DLD1 (cell line): ENCODE measurements at regions not wholly inside any gene's neighbourhood (a gene's known extent, or its start where the extent isn't known, plus 50 kb on each side); places are given as distances from the start of the nearest gene placed in this dataset.

ENCODE experiments used
- in situ Hi-C: cut with HindIII; loops from 2 replicates; pipeline ENCODE4 v1.10.0; 2017; ENCODE audit warnings: low sequenced_read_pairs

DNA sequence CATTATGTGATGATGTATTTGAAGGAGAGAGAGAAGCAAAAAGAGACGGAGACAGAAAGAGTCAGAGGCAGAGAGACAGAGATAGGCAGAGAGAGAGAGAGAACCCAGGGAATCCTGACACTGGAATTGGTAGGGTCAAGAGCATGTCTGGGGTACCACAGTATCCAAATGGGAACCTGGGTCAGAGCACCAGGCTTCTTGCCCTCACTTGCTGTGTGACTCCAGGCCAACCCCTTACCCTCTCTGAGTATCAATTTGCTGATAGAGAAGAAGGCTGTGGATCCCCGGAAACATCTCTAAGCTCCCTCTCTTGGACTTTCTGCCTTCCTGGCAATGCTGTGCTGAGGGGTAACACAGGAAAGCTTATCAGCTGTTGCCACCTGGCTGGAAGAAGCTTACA is 385.3 kb upstream of the SULF2 start:
- in situ Hi-C loops = no loop called here

DNA sequence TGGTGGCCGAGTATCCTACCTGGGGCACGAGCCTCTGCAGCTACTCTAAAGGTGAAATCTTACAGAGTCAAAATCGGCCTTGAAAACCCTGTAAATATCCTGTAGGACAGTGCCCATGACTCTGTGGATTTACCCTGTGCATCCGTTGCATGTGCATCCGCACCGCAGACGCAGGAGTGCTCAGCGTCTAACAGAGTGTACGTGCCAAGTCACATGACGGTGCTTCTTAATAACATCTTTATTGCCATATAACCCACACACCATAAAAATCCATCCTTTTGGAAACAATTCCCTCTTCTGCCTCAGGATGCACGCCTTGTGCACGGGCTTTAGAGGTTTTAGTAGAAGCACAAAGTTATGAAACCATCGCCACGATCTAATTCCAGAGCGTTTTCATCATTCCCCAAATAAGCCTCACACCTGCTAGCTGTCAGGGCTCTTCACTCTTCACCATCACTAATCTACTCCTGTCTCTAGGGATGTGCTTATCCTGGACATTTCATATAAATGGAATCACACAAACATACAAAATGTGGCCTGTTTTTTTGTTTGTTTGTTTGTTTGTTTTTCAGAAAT is 384.5 kb upstream of the SULF2 start:
- in situ Hi-C loops = no loop called here

DNA sequence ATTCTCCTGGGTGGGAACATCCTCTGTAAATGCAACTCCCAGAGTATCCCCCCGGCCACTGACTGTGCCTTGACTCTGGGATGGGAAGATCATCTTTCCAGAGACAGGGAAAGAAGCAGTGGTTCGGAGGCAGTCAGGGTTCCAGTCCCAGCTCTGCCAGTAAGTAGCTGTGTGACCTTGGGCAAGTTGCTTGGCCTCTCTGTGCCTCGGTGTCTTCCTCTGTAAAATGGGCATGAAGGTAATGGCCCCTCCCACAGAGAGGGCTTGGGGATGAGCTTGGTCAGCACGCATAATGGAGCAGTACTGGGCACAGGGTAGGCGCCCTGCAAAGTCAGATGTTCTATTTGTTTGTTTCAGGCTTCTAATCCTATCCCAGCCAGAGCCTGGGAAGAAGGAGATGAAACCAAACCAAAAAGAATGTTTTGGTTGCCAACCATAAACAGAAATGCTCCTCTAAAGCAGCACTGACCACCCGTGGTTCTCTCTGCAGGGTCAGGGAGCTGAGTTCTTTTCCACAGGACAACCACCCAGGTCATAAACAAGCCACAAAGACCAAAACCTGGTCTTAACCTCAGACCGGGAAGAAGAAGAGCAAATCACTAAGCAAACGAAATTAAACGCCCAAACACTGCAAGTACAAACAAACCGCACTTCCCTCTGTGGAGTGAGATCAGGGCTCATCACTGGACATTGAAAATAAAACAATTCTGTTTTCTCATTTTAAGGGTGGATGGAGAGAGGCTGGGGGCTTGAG is 381.0 kb upstream of the SULF2 start:
- in situ Hi-C loops = no loop called here

DNA sequence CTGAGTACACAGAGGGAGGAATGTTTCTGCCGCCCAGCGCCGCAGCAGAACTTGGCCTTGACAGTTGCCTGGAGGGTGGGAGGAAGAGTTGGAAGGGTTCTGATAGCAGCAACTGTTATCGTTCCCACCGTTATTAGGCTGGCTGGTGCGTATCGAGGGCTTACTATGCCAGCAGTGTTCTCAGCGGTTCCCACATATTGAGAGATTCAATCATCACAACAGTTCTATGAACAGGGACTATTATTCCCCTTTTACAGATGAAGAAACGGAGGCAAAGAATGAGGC is 380.1 kb upstream of the SULF2 start:
- in situ Hi-C loops = no loop called here

DNA sequence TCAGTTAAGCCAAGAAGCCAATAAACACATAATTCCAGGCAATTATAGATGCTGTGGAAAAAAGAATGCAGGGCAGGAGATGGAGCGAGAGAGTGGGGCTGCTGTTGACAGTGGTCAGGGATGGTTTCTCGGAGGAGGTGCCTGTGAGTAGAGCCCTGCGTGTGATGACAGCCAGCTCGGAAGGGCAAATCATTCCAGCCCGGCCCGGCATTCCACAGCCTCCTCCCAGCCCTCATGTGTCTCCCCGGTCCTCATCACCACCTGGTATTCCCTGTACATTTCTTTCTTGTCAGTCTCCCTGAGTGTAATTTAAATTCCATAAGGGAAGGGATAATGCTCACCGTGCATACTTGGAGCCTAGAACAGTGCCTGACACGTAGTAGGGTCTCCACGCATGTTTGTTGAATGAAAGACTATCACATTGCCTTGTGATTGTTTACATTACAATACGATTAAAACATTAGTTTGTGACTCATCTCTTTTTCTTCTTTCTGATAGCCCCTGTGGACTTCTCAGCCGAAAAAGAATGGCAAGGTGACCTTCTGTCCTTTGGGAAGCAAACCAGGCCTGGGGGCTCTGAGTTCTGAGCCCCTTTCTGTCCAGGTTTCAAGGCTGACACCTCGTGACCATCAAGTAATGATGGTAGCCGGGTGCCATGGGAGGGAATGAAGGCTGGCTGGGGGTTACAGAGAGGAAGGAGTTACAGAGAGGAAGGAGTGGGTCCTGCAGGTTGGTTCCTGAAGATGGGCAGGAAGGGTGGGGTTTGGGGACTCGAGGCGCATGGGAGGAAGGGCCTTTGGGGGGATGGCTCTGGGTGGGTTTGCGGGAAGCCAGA is 379.5 kb upstream of the SULF2 start:
- in situ Hi-C loops = no loop called here

DNA sequence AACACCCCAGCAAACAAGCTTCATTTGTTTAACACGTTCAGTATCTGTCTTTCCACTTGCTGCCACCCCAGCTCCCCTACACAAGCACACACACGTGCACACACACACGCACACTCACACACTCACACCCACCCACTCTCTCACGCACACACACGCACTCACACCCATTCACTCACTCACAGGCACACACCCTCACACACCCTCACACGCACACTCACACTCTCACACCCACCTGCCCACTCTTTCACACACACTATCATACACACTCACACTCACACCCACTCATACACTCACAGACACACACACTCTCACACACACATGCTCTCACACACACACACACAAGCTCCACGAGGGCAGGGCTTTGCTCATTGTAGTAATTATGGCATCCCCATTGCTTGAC is 378.8 kb upstream of the SULF2 start:
- in situ Hi-C loops = no loop called here

DNA sequence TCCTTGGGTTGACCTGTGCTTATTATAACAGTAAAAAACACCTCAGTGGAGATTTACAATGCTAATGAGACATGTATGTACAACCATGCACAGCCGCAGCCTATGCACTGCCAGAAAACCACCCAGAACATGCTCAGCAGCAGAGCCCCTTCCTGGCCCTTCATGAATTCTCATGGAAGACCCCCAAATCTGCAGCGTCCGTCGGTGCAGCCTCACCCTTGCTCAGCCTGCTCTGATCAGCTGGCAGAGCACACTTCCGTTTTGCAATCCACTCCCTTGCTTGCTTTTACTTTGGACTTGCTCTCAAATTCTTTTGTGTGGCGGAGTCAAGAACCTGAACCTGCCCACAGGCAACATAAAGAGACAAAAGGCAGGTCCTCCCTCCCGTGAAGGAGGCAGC is 378.2 kb upstream of the SULF2 start:
- in situ Hi-C loops = no loop called here

DNA sequence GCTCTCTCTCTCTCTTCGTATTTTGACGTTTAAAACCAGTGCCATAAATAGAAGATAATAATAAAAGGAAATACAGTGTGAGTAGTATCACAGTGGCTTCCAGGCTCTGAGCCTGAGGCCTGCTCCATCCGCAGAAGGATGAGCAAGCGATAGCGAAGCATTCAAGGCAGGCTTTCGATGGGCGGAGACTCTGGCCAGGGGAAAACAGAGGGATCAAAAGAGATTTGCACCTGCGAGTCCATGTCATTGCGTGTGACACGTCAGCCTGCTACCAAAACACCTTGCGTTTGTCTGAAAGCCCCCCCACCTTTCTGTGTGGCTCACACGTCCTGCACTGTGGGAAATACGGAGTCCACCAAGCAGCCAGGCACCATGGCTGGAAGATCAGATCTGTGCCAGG is 377.3 kb upstream of the SULF2 start:
- in situ Hi-C loops = no loop called here

DNA sequence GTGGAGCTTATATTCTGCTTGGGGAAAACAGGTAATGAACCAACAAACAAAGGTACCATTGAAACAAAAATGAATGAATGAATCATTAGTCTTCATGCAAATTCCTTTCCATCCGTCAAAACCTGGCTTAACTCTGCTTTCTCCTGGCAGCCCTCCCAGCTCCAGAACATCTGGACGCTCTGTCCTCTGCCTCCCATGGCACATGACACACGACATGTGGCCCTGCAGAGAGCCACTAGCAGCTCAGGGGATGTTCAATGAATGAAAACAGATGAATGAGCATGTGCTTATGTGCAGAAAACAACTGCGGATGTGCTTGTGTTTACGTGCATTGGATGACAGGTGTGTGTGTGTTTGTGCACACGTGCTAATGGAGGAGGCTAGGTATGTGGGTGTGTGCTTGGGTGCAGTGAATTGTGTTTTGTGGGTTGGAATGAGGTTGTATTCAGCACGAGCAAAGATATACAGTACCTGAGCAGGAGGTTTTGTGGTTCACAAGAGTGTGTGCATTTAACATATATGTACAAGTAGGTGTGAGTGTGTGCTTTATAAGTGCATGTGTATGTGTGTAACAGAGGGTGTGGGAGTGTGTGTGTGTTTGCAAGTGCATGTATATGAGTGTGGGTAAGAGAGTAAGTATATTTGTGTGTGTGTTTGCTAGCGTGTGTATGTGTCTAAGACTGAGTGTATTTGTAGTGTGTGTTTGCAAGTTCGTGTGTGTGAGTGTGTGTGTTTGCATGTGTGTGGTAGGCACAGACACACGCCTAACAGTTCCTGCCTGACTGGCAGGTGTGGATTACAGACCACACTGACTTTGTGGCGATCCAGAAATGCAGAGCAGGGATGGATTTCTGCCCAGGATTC is 374.1 kb upstream of the SULF2 start:
- in situ Hi-C loops = no loop called here

DNA sequence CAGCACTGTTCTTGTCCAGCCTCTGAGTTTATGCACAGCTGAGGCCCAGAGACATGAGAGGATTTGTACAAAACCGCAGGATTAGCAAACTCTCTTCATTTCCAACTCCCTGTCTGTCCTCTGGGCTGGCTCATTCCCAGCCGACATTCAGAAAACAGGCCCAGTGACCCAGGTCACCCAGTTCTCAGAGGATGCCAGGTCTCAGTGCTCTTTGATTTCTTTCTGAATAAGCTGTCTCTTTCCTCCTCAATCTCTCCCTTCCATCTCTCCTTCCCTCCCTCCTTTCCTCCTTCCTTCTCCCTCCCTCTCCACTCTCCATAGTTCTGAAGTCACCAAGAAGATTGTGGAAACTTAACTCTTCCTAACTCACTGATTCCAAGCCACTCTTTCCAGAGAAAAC is 372.7 kb upstream of the SULF2 start:
- in situ Hi-C loops = no loop called here

DNA sequence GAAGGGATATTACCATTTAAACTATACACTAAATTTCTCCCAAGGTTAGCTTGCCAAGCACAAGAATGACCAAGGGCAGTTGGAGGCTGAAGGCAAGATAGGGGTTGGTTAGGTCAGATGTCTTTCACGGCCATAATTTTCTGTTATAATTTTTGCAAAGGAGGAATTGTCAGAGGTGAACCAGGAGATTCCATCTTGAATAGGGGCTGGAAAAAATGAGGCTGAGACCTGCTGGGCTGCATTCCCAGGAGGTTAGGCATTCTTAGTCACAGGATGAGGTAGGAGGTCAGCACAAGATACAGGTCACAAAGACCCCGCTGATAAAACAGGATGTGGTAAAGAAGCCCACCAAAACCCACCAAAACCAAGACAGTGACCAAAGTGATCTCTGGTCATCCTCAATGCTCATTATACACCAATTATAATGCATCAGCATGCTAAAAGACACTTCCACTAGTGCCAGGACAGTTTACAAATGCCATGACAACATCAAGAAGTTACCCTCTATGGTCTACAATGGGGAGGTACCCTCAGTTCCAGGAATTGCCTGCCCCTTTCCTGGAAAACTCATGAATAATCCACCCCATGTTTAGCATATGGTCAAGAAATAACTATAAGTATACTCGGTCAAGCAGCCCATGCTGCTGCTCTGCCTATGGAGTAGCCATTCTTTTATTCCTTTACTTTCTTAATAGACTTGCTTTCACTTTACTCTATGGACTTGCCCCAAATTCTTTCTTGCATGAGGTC is 371.8 kb upstream of the SULF2 start:
- in situ Hi-C loops = no loop called here

DNA sequence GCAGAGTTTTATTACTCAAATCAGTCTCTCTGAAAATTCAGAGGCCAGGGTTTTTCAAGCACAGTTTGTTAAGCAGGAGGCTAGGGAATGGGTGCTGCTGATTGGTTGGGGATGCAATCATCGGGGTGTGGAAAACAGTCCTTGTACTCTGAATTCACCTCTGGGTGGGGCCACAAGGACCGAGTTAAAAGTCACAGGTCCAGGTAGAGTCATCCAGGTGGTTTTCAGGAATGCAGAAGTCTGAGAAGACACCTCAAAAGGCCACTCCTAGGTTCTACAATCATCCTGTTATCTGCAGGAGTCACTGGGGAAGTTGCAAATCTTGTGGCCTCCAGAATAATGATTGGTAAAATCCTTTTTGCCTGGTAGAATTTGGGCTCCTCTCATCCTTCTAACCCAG is 371.2 kb upstream of the SULF2 start:
- in situ Hi-C loops = no loop called here

DNA sequence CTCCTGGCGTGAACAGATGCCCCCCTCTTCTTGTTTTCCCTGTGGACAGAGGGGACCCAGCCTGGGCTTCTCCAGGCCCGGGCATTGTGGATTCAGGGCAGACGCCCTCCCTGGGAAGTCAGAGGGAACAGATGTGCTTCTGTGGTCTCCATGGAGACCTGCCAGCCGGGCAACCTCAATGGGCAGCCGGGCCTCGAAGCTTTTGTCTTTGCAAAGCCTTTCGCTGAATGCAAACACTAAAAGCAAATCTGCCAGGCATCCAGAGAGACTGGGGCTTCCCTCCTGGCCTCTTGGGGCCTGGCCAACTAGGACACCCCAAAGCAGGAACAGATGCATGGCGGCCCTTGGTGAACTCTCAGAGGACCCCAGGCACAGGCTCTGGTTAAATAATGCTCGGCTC is 370.0 kb upstream of the SULF2 start:
- in situ Hi-C loops = no loop called here

DNA sequence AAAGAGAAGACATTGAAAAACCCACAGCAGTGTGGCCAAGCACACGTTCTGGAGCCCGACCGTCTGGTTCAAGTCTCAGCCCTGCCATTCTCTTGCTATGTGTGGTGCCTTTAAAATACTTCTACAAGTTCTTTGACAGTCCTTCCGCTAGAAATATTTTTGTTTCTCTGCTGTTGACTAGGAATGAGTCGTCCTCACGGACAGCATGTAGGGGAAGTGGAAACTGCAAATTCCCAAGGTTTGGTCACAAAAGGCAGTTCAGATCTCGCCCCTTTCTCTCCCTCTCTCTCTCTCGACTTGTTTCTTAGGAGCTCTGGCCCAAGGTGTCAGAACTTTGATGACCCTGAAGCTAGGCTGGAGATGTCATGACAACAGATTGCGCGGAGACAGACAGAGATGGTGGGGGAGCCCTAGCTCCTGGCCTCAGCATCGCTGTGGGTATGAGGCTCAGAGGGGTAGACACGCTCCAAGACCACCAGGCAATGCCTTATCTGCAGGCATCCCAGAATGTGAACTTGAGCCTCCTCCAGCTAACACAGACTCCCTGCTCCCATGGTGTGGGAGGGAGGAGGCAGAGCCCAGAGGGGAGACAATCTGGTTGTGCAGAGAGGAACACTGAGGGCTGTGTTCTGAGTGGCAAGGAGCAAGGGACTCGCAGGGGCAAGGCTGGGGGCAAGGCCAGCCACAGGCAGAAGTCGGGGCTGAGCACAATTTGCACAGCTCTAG is 368.9 kb upstream of the SULF2 start:
- in situ Hi-C loops = no loop called here

DNA sequence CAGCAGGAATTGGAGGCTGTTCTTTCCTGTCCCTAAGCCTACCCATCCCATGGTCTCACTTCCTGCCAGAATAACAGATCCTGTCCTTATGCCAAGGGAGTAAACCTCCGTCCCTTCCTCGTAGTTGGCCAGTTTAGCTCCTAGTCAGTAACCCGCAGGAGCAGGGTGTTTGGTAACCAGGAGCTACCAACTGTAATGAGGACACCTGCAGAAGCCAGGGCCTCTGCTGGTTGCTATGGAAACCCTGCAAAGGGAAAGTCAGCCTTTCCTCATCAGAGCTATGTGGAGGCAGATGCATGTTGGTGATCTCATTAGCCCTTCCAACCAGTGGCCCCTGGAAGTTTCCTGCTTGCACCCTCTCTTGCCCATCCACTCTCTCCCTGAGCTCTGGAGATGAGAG is 368.2 kb upstream of the SULF2 start:
- in situ Hi-C loops = no loop called here

DNA sequence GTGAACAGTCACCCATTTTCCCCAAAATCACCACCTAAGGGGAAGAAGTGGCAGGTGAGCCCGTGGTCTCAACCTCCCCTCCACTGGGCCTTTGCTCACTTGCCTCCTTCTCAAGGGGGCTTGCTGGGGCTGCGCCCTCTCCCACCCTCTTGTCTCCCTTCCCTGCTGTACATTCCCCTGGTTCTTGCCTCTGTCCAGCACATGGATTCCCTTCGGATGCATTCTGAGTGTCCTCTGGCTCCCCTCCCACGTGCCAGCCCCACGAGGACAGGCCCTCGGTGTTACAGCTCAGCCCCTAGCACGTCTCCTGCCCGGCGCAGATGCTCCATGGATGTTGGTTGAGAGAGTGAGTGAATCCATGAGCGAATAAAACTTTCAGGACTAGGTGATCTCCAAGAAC is 367.8 kb upstream of the SULF2 start:
- in situ Hi-C loops = no loop called here

DNA sequence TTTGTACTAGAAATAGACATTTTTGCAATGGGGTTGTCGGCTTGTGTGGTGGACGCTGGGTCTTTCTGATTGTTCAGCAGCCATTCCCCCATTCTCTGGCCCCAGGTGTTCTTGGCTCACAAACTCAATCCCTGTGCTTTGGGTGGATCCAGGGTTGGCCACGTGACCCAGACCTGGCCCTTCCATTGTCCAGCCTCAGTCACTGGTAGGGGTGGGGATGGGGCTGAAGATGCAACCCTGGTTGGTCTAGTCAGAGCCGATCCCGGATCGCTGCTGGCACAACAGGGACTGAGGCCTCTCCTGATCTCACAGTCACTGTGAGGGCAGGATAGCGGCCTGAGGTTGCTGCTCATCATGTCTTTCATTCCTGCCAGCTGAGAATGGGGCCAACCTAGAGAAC is 365.3 kb upstream of the SULF2 start:
- in situ Hi-C loops = no loop called here

DNA sequence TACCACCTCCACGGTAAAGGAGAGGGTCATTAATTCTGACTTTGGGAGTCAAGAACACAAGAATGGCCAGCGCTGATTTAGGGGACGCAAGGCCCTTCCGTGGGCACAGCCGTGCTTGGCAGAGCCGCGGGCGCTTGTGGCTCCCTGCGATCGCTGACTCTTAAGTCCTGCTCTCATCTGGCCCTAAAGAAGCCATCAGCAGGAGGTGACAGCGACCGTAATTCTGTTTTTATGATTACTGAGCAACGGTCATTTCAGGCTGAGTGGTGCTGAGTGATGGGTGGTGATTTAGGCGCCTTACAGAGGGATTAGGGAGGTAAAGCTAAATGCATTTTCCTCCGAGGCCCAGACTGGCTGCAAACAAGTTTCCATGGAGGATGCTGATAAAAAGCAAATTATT is 364.6 kb upstream of the SULF2 start:
- in situ Hi-C loops = no loop called here

DNA sequence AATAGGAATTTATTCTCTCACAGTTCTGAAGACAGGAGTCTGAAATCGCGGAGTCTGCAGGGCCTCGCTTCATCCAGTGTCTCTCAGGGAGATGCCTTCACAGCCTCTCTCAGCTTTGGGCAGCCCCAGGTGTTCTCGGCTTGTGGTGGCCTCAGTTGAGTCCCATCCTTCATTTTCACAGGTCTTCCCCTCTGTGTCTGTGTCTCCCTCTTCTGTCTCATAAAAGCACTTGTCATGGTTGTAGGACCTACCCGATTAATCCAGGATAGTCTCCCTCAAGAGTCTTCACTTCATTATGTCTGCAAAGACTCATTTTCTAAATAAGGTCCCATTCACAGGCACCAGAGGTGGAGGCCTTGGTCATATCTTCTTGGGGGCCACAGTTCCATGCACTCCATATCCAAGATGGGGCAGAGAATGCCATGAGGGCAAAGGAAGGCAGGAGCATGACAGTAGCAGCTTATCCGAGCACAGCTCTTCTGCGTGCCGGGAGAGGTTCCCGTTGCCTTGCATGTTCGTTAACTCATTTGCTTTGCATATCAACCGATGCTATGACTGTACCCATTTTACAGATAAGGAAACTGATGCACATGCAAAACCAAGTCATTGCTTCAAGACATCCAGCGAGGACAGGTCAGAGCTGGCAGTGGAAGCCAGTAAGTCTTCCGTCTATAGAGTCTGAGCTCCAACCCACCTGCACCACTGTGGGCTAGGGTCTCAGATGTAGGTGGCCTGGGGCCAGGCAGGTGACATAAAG is 363.8 kb upstream of the SULF2 start:
- in situ Hi-C loops = no loop called here
